ENCODE measurements at regions not wholly inside any gene's neighbourhood (a gene's known extent, or its start where the extent isn't known, plus 50 kb on each side); places are given as distances from the start of the nearest gene placed in this dataset.

DNA sequence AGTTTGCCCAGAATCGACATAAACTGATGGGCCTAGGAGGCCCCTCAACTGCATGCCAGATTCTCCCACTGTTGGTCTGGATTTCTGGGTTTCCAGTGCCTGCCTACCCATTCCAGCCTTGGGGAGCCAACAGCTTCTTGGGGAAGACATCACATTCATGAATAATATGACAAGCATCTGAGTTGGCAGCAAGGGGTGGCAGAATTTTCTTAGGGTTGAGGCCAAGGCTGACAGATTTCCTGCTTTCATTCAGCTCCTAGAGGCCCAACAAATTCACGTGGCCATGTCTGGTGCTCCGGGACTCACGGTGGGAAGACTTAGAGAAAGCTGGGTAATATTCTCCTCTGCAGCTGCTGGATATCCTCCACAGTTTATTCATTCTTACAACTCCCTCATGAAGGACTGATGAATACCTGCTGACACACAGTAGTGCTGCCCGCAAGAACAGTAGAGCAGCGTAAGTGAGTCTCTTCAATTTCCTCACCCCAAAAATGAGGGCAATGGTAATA is 305.0 kb upstream of the TNC start:
- TF ChIP-seq, protein P1, sequence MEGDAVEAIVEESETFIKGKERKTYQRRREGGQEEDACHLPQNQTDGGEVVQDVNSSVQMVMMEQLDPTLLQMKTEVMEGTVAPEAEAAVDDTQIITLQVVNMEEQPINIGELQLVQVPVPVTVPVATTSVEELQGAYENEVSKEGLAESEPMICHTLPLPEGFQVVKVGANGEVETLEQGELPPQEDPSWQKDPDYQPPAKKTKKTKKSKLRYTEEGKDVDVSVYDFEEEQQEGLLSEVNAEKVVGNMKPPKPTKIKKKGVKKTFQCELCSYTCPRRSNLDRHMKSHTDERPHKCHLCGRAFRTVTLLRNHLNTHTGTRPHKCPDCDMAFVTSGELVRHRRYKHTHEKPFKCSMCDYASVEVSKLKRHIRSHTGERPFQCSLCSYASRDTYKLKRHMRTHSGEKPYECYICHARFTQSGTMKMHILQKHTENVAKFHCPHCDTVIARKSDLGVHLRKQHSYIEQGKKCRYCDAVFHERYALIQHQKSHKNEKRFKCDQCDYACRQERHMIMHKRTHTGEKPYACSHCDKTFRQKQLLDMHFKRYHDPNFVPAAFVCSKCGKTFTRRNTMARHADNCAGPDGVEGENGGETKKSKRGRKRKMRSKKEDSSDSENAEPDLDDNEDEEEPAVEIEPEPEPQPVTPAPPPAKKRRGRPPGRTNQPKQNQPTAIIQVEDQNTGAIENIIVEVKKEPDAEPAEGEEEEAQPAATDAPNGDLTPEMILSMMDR (IDR thresholded peaks at IDR 0.05) = no peak
- TF ChIP-seq PHF8 (IDR thresholded peaks at IDR 0.05; ENCODE audit: borderline replicate concordance, low read depth) = no peak
- TF ChIP-seq MAZ (IDR thresholded peaks at IDR 0.05; ENCODE audit: borderline replicate concordance, low read depth, low read length) = no peak
- no peak for TF ChIP-seq NPAS2 (CRISPR knock-in tag; IDR thresholded peaks at IDR 0.05; ENCODE audit: borderline replicate concordance)
- no peak for TF ChIP-seq POLR2AphosphoS2 (conservative IDR thresholded peaks at IDR 0.05; ENCODE audit: low read length)
- no peak for TF ChIP-seq RAD21 (conservative IDR thresholded peaks at IDR 0.05 in 1 of 2, IDR thresholded peaks at IDR 0.05 in 1 of 2)
- TF ChIP-seq, protein P2, sequence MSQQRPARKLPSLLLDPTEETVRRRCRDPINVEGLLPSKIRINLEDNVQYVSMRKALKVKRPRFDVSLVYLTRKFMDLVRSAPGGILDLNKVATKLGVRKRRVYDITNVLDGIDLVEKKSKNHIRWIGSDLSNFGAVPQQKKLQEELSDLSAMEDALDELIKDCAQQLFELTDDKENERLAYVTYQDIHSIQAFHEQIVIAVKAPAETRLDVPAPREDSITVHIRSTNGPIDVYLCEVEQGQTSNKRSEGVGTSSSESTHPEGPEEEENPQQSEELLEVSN (IDR thresholded peaks at IDR 0.05; ENCODE audit: borderline replicate concordance, low read depth) = no peak
- TF ChIP-seq KDM1A (IDR thresholded peaks at IDR 0.05; ENCODE audit: low read depth) = no peak
- TF ChIP-seq HDAC2 (IDR thresholded peaks at IDR 0.05) = no peak
- TF ChIP-seq EHMT2 (IDR thresholded peaks at IDR 0.05; ENCODE audit: low read depth) = no peak
- TF ChIP-seq CBX2 (IDR thresholded peaks at IDR 0.05; ENCODE audit: borderline replicate concordance, low read depth) = no peak
